Keratinocyte (primary cell): ENCODE measurements at regions not wholly inside any gene's neighbourhood (a gene's known extent, or its start where the extent isn't known, plus 50 kb on each side); places are given as distances from the start of the nearest gene placed in this dataset.

Experiments used
- DNase-seq: peaks from one replicate; pipeline ENCODE4 v3.0.0-alpha.2; 2011; ENCODE audit warnings: low read depth, missing footprints, low spot score
- FAIRE-seq: peaks from 2 replicates; lab custom pipeline; 2011; peaks lifted over from hg19 to GRCh38; lab: Jason Lieb, UNC
- H2AFZ ChIP-seq: 2 replicates; pipeline ENCODE4 v1.6.0; 2012; ENCODE audit warnings: low read length, control low read depth, inconsistent platforms; ENCODE audit not compliant: control insufficient read depth
- H3K27ac ChIP-seq: 2 replicates; pipeline ENCODE4 v1.5.1; 2011; ENCODE audit warnings: low read length; ENCODE audit not compliant: control insufficient read depth, insufficient read depth
- H3K27me3 ChIP-seq: 3 replicates; pipeline ENCODE4 v1.6.0; 2011; ENCODE audit warnings: low read length; ENCODE audit not compliant: control insufficient read depth, insufficient read depth; ENCODE audit errors: extremely low read depth
- H3K36me3 ChIP-seq, 2 experiments: 2 replicates in 1 of 2; 3 replicates in 1 of 2; pipeline ENCODE4 v1.5.1; 2011; ENCODE audit warnings: low read length in 2 of 2, mild to moderate bottlenecking in 1 of 2; ENCODE audit not compliant: control insufficient read depth in 2 of 2, insufficient read depth in 2 of 2; ENCODE audit errors: extremely low read depth in 1 of 2
- H3K4me1 ChIP-seq: 3 replicates; pipeline ENCODE4 v1.5.1; 2011; ENCODE audit warnings: low read length; ENCODE audit not compliant: control insufficient read depth, insufficient read depth; ENCODE audit errors: extremely low read depth
- H3K4me2 ChIP-seq: 3 replicates; pipeline ENCODE4 v1.6.0; 2011; ENCODE audit warnings: low read depth, low read length; ENCODE audit not compliant: control insufficient read depth, insufficient read depth; ENCODE audit errors: extremely low read depth
- H3K4me3 ChIP-seq, 3 experiments: fragments of 200-600 bp in 1 of 3; sonication (generic) in 1 of 3; 2 replicates in 2 of 3; 3 replicates in 1 of 3; pipeline ENCODE4 v1.5.1; 2011 to 2016; ENCODE audit warnings: low read length in 3 of 3, mild to moderate bottlenecking in 3 of 3, control low read depth in 2 of 3, inconsistent platforms in 1 of 3, low read depth in 1 of 3, mixed read lengths in 1 of 3, mixed run types in 1 of 3, moderate library complexity in 1 of 3; ENCODE audit not compliant: control insufficient read depth in 2 of 3, insufficient read depth in 2 of 3; ENCODE audit errors: extremely low read depth in 1 of 3
- H3K79me2 ChIP-seq: 2 replicates; pipeline ENCODE4 v1.6.0; 2012; ENCODE audit warnings: low read length; ENCODE audit not compliant: control insufficient read depth, insufficient read depth
- H3K9ac ChIP-seq: 3 replicates; pipeline ENCODE4 v1.6.0; 2011; ENCODE audit warnings: low read length; ENCODE audit not compliant: control insufficient read depth, insufficient read depth; ENCODE audit errors: extremely low read depth
- H3K9me1 ChIP-seq: 3 replicates; pipeline ENCODE4 v1.6.0; 2011; ENCODE audit warnings: low read length; ENCODE audit not compliant: control insufficient read depth, insufficient read depth; ENCODE audit errors: extremely low read depth
- H3K9me3 ChIP-seq: 2 replicates; pipeline ENCODE4 v1.5.1; 2012; ENCODE audit warnings: low read depth, low read length; ENCODE audit not compliant: control insufficient read depth
- H4K20me1 ChIP-seq: 3 replicates; pipeline ENCODE4 v1.6.0; 2011; ENCODE audit warnings: low read length; ENCODE audit not compliant: control insufficient read depth, insufficient read depth; ENCODE audit errors: extremely low read depth
- CTCF ChIP-seq, 3 experiments: IDR thresholded peaks in 1 of 3; conservative IDR thresholded peaks in 1 of 3; optimal IDR thresholded peaks in 1 of 3; 2 replicates in 2 of 3; 3 replicates in 1 of 3; pipeline versions ENCODE3 to v1.5.1; 2011; ENCODE audit warnings: low read length in 3 of 3, mild to moderate bottlenecking in 3 of 3, moderate library complexity in 2 of 3, control low read depth in 1 of 3, inconsistent platforms in 1 of 3; ENCODE audit not compliant: insufficient read depth in 2 of 3; ENCODE audit errors: extremely low read depth in 1 of 3
- EZH2 ChIP-seq: IDR thresholded peaks from one replicate; pipeline ENCODE4 v1.6.1; 2012; ENCODE audit warnings: inconsistent platforms, mild to moderate bottlenecking, low read length, moderate library complexity
- dilution Hi-C: fragments of 300-500 bp; cut with MboI; formaldehyde crosslinking; loops from one replicate; pipeline ENCODE4 v1.7.0; 2020; ENCODE audit warnings: low sequenced_read_pairs; ENCODE audit not compliant: extremely low pct_ligation_motif_present

GRCh38 chr6:169972736-169973135 lies 221.3 kb downstream of the ERMARD start:
- H3K9ac ChIP-seq: no peak overlapping the region
- peaks cover 2% of the 10 kb centered on the region for H3K9me1 ChIP-seq
- no peaks in the 10 kb centered on the region for H4K20me1 ChIP-seq
- DNase-seq (no peak), FAIRE-seq (no peak)
- H3K9me3 ChIP-seq: no peaks in the 10 kb centered on the region
- no peaks in the 10 kb centered on the region for H3K27me3 ChIP-seq
- no peaks in the 10 kb centered on the region for H3K36me3 ChIP-seq
- no peak overlapping the region for H2AFZ ChIP-seq
- H3K4me1 ChIP-seq: peaks cover 16% of the 10 kb centered on the region
- no peak overlapping the region for H3K4me3 ChIP-seq
- dilution Hi-C loops: no loop called here
- H3K79me2 ChIP-seq: no peaks in the 10 kb centered on the region
- H3K4me2 ChIP-seq: no peak overlapping the region
- TF ChIP-seq CTCF (optimal IDR thresholded peaks at IDR 0.05 in 1 of 3, IDR thresholded peaks at IDR 0.05 in 1 of 3, conservative IDR thresholded peaks at IDR 0.05 in 1 of 3; ENCODE audit: extremely low read depth in 1 of 3, insufficient read depth in 2 of 3, low read length in 3 of 3): no peak
- no peak for TF ChIP-seq EZH2
- H3K27ac ChIP-seq: no peak overlapping the region

- Histone ChIP-seq H3K9me3 (no peaks in the 10 kb centered on the region), H3K4me2 (no peak overlapping the region), H3K27ac (no peak overlapping the region), H3K9ac (no peak overlapping the region), H4K20me1 (no peaks in the 10 kb centered on the region), H3K36me3 (no peaks in the 10 kb centered on the region), H3K9me1 (peaks cover 2% of the 10 kb centered on the region), H3K27me3 (no peaks in the 10 kb centered on the region), H3K4me1 (peaks cover 14% of the 10 kb centered on the region), H2AFZ (no peak overlapping the region), H3K79me2 (no peaks in the 10 kb centered on the region), H3K4me3 (no peak overlapping the region)
- TF ChIP-seq CTCF (optimal IDR thresholded peaks at IDR 0.05 in 1 of 3, IDR thresholded peaks at IDR 0.05 in 1 of 3, conservative IDR thresholded peaks at IDR 0.05 in 1 of 3; ENCODE audit: extremely low read depth in 1 of 3, insufficient read depth in 2 of 3, low read length in 3 of 3) (no peak), EZH2 (no peak)
- no peak for DNase-seq
- FAIRE-seq: no peak
- dilution Hi-C loops: no loop called here
Observed at GRCh38 chr6:169972101-169972651, 220.8 kb downstream of the ERMARD start.
